Stomach (tissue), 8 donors: ENCODE measurements at regions not wholly inside any gene's neighbourhood (a gene's known extent, or its start where the extent isn't known, plus 50 kb on each side); places are given as distances from the start of the nearest gene placed in this dataset.

ENCODE experiments used
- DNase-seq, 2 donors: peaks; one replicate each; pipeline versions ENCODE4 v3.0.0 to v3.0.0-alpha.2; 2013 to 2019
- H3K27ac ChIP-seq, 5 donors: fragments of 200-600 bp in 4 of 5; sonication (generic) in 4 of 5; one replicate each; pipeline ENCODE4 v1.5.1; 2013 to 2019; ENCODE audit warnings: mild to moderate bottlenecking in 1 of 5, moderate library complexity in 1 of 5
- H3K27me3 ChIP-seq, 3 donors: fragments of 200-600 bp; sonication (generic); one replicate each; pipeline ENCODE4 v1.5.1; 2017 to 2019; ENCODE audit warnings: mixed run types in 1 of 3
- H3K36me3 ChIP-seq, 4 donors: fragments of 200-600 bp; sonication (generic); 1 replicate in 3 of 4; 2 replicates in 1 of 4; pipeline ENCODE4 v1.5.1; 2016 to 2019
- H3K4me1 ChIP-seq, 4 donors: fragments of 200-600 bp; sonication (generic); one replicate each; pipeline ENCODE4 v1.5.1; 2016 to 2019
- H3K4me3 ChIP-seq, 4 donors: fragments of 200-600 bp; sonication (generic) in 3 of 4; one replicate each; pipeline ENCODE4 v1.5.1; 2016 to 2019; ENCODE audit warnings: mild to moderate bottlenecking in 1 of 4
- H3K9me3 ChIP-seq, 4 donors: fragments of 200-600 bp; sonication (generic); one replicate each; pipeline ENCODE4 v1.5.1; 2016 to 2019
- EP300 ChIP-seq: sonication (generic); formaldehyde crosslinking; IDR thresholded peaks from one replicate; pipeline ENCODE4 v1.6.1; 2017; ENCODE audit warnings: antibody characterized with exemption
- POLR2A ChIP-seq, 4 donors: fragments of 450-650 bp; IDR thresholded peaks; one replicate each; pipeline ENCODE4 v1.6.1; 2016; ENCODE audit warnings: antibody characterized with exemption in 4 of 4, control low read depth in 2 of 4, mild to moderate bottlenecking in 1 of 4, moderate library complexity in 1 of 4
- POLR2AphosphoS5 ChIP-seq, 3 donors: sonication (generic); formaldehyde crosslinking; IDR thresholded peaks; one replicate each; pipeline ENCODE4 v1.6.1; 2016; ENCODE audit warnings: antibody characterized with exemption in 3 of 3
- WGBS, 5 donors: extraction: QIAGEN DNeasy Blood & Tissue Kit in 3 of 5; methylation state at CpG; one replicate each; pipeline versions ENCODE4 v1.1.5 to v1.1.7; 2013 to 2018; 5-methylcytosine and 5-hydroxymethylcytosine counted together
- intact Hi-C: fragments of 100-400 bp; cut with DNase I; formaldehyde crosslinking; loops from one replicate; pipeline ENCODE4 v1.15.1; 2023; ENCODE audit warnings: low total_unique reads
- TF ChIP-seq, protein P1 (sequence below), 7 experiments: fragments of 450-650 bp in 4 of 7; fragments of 200-600 bp in 3 of 7; sonication (generic) in 3 of 7; IDR thresholded peaks; one replicate each; pipeline ENCODE4 v1.5.1; 2016 to 2019; ENCODE audit warnings: antibody characterized with exemption in 7 of 7, control low read depth in 2 of 7, mild to moderate bottlenecking in 1 of 7
- donor health status: healthy with polysubstance abuse.
- donor health status: Bipolar disorder and iron deficiency.
- donor health status: healthy.

DNA sequence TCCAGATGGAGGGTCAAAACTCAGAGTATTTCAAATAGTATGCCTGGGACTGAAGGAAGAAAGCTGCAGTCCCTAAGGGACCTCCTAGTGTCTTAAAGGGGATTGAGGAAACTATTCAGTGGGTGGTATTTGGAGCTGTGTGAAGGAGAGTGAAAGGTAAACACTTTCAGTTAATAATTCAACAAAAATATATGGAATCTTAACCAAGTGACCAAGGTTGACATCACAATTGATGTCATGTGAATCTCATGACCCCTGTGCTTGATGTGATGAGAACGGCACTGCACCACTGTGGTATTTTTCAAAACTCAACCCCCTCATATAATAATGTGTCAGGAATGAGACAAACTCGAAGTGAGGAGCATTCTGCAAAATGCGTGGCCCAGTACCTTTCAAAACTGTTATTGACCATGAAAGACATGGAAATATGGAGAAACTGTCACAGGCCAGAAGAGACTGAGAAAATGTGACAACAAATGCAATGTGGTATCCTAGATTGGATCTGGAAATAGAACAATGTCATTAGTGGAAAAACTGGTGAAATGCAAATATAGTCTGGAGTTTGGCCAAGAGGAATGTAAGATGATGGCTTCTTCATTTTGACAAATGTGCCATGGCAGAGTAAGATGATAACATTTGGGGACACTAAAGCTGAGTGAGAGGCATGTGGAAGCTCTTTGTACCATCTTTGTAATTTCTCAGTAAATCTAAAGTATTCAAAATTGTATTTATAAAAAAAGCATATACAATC is 553.9 kb downstream of the RFC3 start:
- TF ChIP-seq, protein P1, sequence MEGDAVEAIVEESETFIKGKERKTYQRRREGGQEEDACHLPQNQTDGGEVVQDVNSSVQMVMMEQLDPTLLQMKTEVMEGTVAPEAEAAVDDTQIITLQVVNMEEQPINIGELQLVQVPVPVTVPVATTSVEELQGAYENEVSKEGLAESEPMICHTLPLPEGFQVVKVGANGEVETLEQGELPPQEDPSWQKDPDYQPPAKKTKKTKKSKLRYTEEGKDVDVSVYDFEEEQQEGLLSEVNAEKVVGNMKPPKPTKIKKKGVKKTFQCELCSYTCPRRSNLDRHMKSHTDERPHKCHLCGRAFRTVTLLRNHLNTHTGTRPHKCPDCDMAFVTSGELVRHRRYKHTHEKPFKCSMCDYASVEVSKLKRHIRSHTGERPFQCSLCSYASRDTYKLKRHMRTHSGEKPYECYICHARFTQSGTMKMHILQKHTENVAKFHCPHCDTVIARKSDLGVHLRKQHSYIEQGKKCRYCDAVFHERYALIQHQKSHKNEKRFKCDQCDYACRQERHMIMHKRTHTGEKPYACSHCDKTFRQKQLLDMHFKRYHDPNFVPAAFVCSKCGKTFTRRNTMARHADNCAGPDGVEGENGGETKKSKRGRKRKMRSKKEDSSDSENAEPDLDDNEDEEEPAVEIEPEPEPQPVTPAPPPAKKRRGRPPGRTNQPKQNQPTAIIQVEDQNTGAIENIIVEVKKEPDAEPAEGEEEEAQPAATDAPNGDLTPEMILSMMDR (IDR thresholded peaks at IDR 0.05) = no peak
- TF ChIP-seq POLR2A (IDR thresholded peaks at IDR 0.05) (no peak), EP300 (no peak), POLR2AphosphoS5 (IDR thresholded peaks at IDR 0.05) (no peak)
- H3K9me3 ChIP-seq = peaks cover 0 to 1% (median 0%) of the 10 kb centered on the region in 4 donors
- no peaks in the 10 kb centered on the region for H3K4me1 ChIP-seq
- intact Hi-C loops = loop anchor here (10.0 kb wide), 1 partner anchor 93 kb away; no protein-coding TSS in a partner anchor
- H3K4me3 ChIP-seq = no peak overlapping the region
- no peaks in the 10 kb centered on the region for H3K36me3 ChIP-seq
- no peak for DNase-seq
- no peaks in the 10 kb centered on the region for H3K27me3 ChIP-seq
- H3K27ac ChIP-seq = no peak overlapping the region
- 81 to 90% (median 82%) methylated on average over 3 of the region's 3 CpGs for WGBS, 5 donors

- Histone ChIP-seq H3K27ac (no peak overlapping the region), H3K4me3 (no peak overlapping the region), H3K36me3 (no peaks in the 10 kb centered on the region), H3K9me3 (no peaks in the 10 kb centered on the region), H3K27me3 (no peaks in the 10 kb centered on the region), H3K4me1 (no peaks in the 10 kb centered on the region)
- 87 to 96% (median 92%) methylated on average over 2 to 4 of the region's 4 CpGs for WGBS, 5 donors
- no peak for DNase-seq
- intact Hi-C loops = loop anchor here (10.0 kb wide), 1 partner anchor 92 kb away; no protein-coding TSS in a partner anchor
- TF ChIP-seq POLR2A (IDR thresholded peaks at IDR 0.05) = no peak
- no peak for TF ChIP-seq EP300
- no peak for TF ChIP-seq POLR2AphosphoS5 (IDR thresholded peaks at IDR 0.05)
- TF ChIP-seq, protein P1 (IDR thresholded peaks at IDR 0.05) = no peak
Observed at GRCh38 chr13:34372581-34372980, 554.6 kb downstream of the RFC3 start.

DNA sequence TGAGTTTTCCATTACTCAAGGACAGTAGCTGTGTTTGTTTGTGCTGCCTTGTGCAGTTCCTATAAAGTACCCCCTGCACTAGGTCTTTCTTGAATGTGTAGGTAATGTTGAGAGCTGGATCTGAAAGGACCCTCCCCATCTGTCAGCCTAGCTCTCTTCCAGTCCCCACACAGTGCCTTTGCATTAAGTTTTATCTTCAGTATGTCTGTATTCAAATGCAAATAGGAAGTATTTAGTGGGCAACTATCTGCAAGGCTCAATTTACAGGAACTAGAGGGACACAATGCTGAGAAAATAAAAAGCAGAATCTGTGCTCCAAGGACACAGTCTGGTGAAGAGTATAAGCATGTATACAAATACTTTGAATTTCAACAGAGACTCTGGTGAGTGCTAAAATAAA is 558.5 kb downstream of the RFC3 start:
- H3K36me3 ChIP-seq = no peaks in the 10 kb centered on the region
- H3K27ac ChIP-seq = no peak overlapping the region
- H3K4me3 ChIP-seq = no peak overlapping the region
- H3K27me3 ChIP-seq = no peaks in the 10 kb centered on the region
- no peak for TF ChIP-seq EP300
- TF ChIP-seq POLR2AphosphoS5 (IDR thresholded peaks at IDR 0.05) = no peak
- no peak for TF ChIP-seq POLR2A (IDR thresholded peaks at IDR 0.05)
- TF ChIP-seq, protein P1 (IDR thresholded peaks at IDR 0.05) = no peak
- no peaks in the 10 kb centered on the region for H3K9me3 ChIP-seq
- H3K4me1 ChIP-seq = no peaks in the 10 kb centered on the region
- no peak for DNase-seq
- intact Hi-C loops = loop anchor here (10.0 kb wide), 1 partner anchor 88 kb away; no protein-coding TSS in a partner anchor

DNA sequence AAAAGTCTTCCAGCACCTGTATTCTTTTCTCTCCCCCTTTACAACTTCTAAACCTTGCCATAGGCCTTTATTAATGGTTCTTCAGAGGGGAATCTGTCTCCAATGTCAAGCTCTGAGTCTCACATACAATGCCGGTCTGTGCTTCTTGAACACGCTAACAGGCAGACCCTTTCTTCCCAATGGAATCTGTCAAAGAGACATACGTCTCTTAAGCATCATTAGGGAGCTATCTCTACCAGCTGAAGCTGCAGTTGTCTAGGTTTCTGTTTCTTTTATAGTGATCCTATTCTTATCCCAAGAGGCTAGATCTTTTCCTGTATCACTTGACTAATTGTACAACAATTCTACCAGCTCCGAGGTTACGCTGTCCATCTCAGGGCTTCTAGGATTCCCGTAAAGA is 560.8 kb upstream of the NBEA start:
- 88 to 95% (median 91%) methylated on average over 6 of the region's 6 CpGs for WGBS, 5 donors
- no peaks in the 10 kb centered on the region for H3K9me3 ChIP-seq
- H3K36me3 ChIP-seq = no peaks in the 10 kb centered on the region
- no peak for DNase-seq
- no peaks in the 10 kb centered on the region for H3K4me1 ChIP-seq
- no peak overlapping the region for H3K27ac ChIP-seq
- no peak for TF ChIP-seq POLR2AphosphoS5 (IDR thresholded peaks at IDR 0.05)
- TF ChIP-seq POLR2A (IDR thresholded peaks at IDR 0.05) = no peak
- TF ChIP-seq, protein P1 (IDR thresholded peaks at IDR 0.05) = no peak
- TF ChIP-seq EP300 = no peak
- intact Hi-C loops = no loop called here
- H3K27me3 ChIP-seq = no peaks in the 10 kb centered on the region
- no peak overlapping the region for H3K4me3 ChIP-seq
